GM12891 (cell line): ENCODE measurements at regions not wholly inside any gene's neighbourhood (a gene's known extent, or its start where the extent isn't known, plus 50 kb on each side); places are given as distances from the start of the nearest gene placed in this dataset.

Source experiments
- PAX5 ChIP-seq: IDR thresholded peaks from 2 replicates; pipeline ENCODE4 v1.6.1; 2011; ENCODE audit warnings: low read length, moderate library complexity, mild to moderate bottlenecking; ENCODE audit not compliant: insufficient read depth, severe bottlenecking
- POLR2A ChIP-seq: IDR thresholded peaks from 2 replicates; pipeline ENCODE4 v1.6.1; 2011; ENCODE audit warnings: low read depth, low read length, control low read depth
- POLR2AphosphoS5 ChIP-seq: IDR thresholded peaks from 2 replicates; pipeline ENCODE4 v1.6.1; 2011; ENCODE audit warnings: low read depth, low read length, control low read depth
- POU2F2 ChIP-seq: IDR thresholded peaks from 2 replicates; pipeline ENCODE4 v1.6.1; 2011; ENCODE audit warnings: low read depth, mild to moderate bottlenecking, control low read depth, low read length, moderate library complexity
- SPI1 ChIP-seq: IDR thresholded peaks from 2 replicates; pipeline ENCODE4 v1.6.1; 2011; ENCODE audit warnings: low read depth, low read length, control low read depth
- TAF1 ChIP-seq: IDR thresholded peaks from 2 replicates; pipeline ENCODE4 v1.6.1; 2011; ENCODE audit warnings: low read depth, low read length, control low read depth

GRCh38 chr11:115981814-115982471 is 477.7 kb upstream of the CADM1 start:
- TF ChIP-seq POLR2AphosphoS5 (no peak), POLR2A (no peak), POU2F2 (no peak), TAF1 (no peak), SPI1 (no peak), PAX5 (no peak)
